ENCODE measurements at regions not wholly inside any gene's neighbourhood (a gene's known extent, or its start where the extent isn't known, plus 50 kb on each side); places are given as distances from the start of the nearest gene placed in this dataset.

GRCh38 chr10:20976390-20976789 lies 79.3 kb upstream of the NEBL start:
- no peaks in the 10 kb centered on the region for H3K36me3 ChIP-seq (replicated peaks; ENCODE audit: low read depth, low read length)
- H3K9ac ChIP-seq (ENCODE audit: low read length): no peak overlapping the region
- H3K4me1 ChIP-seq (ENCODE audit: low read length): no peaks in the 10 kb centered on the region
- TF ChIP-seq CTCF (IDR thresholded peaks at IDR 0.05; ENCODE audit: low read depth, low read length) (no peak), EZH2phosphoT487 (IDR thresholded peaks at IDR 0.05; ENCODE audit: low read depth) (no peak)
- no peak overlapping the region for H2AFZ ChIP-seq (ENCODE audit: low read depth, low read length)
- no peak overlapping the region for H3K27ac ChIP-seq (ENCODE audit: low read length)
- H3K4me3 ChIP-seq (ENCODE audit: low read length): no peak overlapping the region
- H3K9me3 ChIP-seq (ENCODE audit: insufficient read depth, low read length): no peaks in the 10 kb centered on the region
- no peaks in the 10 kb centered on the region for H3K79me2 ChIP-seq (ENCODE audit: low read length)
- H3K4me2 ChIP-seq (ENCODE audit: low read length): no peak overlapping the region
- H4K20me1 ChIP-seq (ENCODE audit: insufficient read depth, low read length): no peaks in the 10 kb centered on the region
- no peaks in the 10 kb centered on the region for H3K27me3 ChIP-seq (ENCODE audit: low read depth, low read length)

GRCh38 chr10:20975236-20975635 lies 78.1 kb upstream of the NEBL start:
- H3K79me2 ChIP-seq (ENCODE audit: low read length): no peaks in the 10 kb centered on the region
- H2AFZ ChIP-seq (ENCODE audit: low read depth, low read length): no peak overlapping the region
- H3K4me1 ChIP-seq (ENCODE audit: low read length): no peaks in the 10 kb centered on the region
- no peaks in the 10 kb centered on the region for H3K36me3 ChIP-seq (replicated peaks; ENCODE audit: low read depth, low read length)
- no peaks in the 10 kb centered on the region for H3K9me3 ChIP-seq (ENCODE audit: insufficient read depth, low read length)
- no peaks in the 10 kb centered on the region for H3K27me3 ChIP-seq (ENCODE audit: low read depth, low read length)
- TF ChIP-seq EZH2phosphoT487 (IDR thresholded peaks at IDR 0.05; ENCODE audit: low read depth) (no peak), CTCF (IDR thresholded peaks at IDR 0.05; ENCODE audit: low read depth, low read length) (no peak)
- no peak overlapping the region for H3K4me3 ChIP-seq (ENCODE audit: low read length)
- H3K4me2 ChIP-seq (ENCODE audit: low read length): no peak overlapping the region
- H4K20me1 ChIP-seq (ENCODE audit: insufficient read depth, low read length): no peaks in the 10 kb centered on the region
- no peak overlapping the region for H3K27ac ChIP-seq (ENCODE audit: low read length)
- H3K9ac ChIP-seq (ENCODE audit: low read length): no peak overlapping the region

GRCh38 chr10:20972925-20973324 lies 75.8 kb upstream of the NEBL start:
- Histone ChIP-seq H3K4me2 (ENCODE audit: low read length) (no peak overlapping the region), H3K36me3 (replicated peaks; ENCODE audit: low read depth, low read length) (no peaks in the 10 kb centered on the region)

DNA sequence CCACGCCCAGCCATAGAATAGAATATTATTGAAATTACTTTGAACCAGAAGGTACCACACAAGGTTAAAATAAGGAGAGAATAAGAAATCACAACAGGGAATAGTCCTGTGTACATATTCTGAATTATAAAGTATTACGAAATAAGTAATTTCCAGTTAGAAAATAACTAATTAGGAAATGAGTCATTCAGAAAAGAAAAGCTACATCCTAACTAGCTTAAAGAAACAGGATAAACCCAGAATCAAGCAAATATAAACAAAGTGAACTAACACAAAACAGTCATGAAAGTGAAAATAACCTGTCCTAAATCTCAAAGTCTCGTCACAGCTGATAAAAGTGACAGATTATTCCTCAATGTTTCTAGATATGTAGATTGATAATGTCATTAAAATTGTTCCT lies 74.8 kb upstream of the NEBL start:
- H3K27ac ChIP-seq (ENCODE audit: low read length): no peak overlapping the region
- H3K4me2 ChIP-seq (ENCODE audit: low read length): no peak overlapping the region
- no peak overlapping the region for H3K9ac ChIP-seq (ENCODE audit: low read length)

More at GRCh38 chr10:20972925-20973324, 75.8 kb upstream of the NEBL start:
- H3K27me3 ChIP-seq (ENCODE audit: low read depth, low read length): no peaks in the 10 kb centered on the region
- H3K27ac ChIP-seq (ENCODE audit: low read length): no peak overlapping the region
- no peaks in the 10 kb centered on the region for H3K9me3 ChIP-seq (ENCODE audit: insufficient read depth, low read length)
- no peak overlapping the region for H3K9ac ChIP-seq (ENCODE audit: low read length)
- no peak overlapping the region for H3K4me3 ChIP-seq (ENCODE audit: low read length)
- no peak overlapping the region for H2AFZ ChIP-seq (ENCODE audit: low read depth, low read length)
- no peaks in the 10 kb centered on the region for H3K79me2 ChIP-seq (ENCODE audit: low read length)
- no peak for TF ChIP-seq EZH2phosphoT487 (IDR thresholded peaks at IDR 0.05; ENCODE audit: low read depth)
- H4K20me1 ChIP-seq (ENCODE audit: insufficient read depth, low read length): no peaks in the 10 kb centered on the region
- no peaks in the 10 kb centered on the region for H3K4me1 ChIP-seq (ENCODE audit: low read length)

More for the DNA sequence above, 74.8 kb upstream of the NEBL start:
- H3K79me2 ChIP-seq (ENCODE audit: low read length): no peaks in the 10 kb centered on the region
- no peak overlapping the region for H3K4me3 ChIP-seq (ENCODE audit: low read length)
- no peaks in the 10 kb centered on the region for H4K20me1 ChIP-seq (ENCODE audit: insufficient read depth, low read length)
- TF ChIP-seq CTCF (IDR thresholded peaks at IDR 0.05; ENCODE audit: low read depth, low read length): no peak
- TF ChIP-seq EZH2phosphoT487 (IDR thresholded peaks at IDR 0.05; ENCODE audit: low read depth): no peak
- H3K27me3 ChIP-seq (ENCODE audit: low read depth, low read length): no peaks in the 10 kb centered on the region
- no peaks in the 10 kb centered on the region for H3K4me1 ChIP-seq (ENCODE audit: low read length)
- H3K9me3 ChIP-seq (ENCODE audit: insufficient read depth, low read length): no peaks in the 10 kb centered on the region
- no peaks in the 10 kb centered on the region for H3K36me3 ChIP-seq (replicated peaks; ENCODE audit: low read depth, low read length)
- H2AFZ ChIP-seq (ENCODE audit: low read depth, low read length): no peak overlapping the region

All from OCI-LY3 (cell line).